H9 (cell line): ENCODE measurements at regions not wholly inside any gene's neighbourhood (a gene's known extent, or its start where the extent isn't known, plus 50 kb on each side); places are given as distances from the start of the nearest gene placed in this dataset.

Experiments
- DNase-seq: peaks from one replicate; pipeline ENCODE4 v3.0.0-alpha.2; 2017
- H2AFZ ChIP-seq: one replicate; pipeline ENCODE4 v1.6.1; 2013; ENCODE audit warnings: mild to moderate bottlenecking, low read length, control low read depth, moderate library complexity
- H2AK5ac ChIP-seq: 2 replicates; pipeline ENCODE4 v1.6.1; 2013; ENCODE audit warnings: low read length, control low read depth, mixed read lengths; ENCODE audit not compliant: insufficient read length
- H2BK120ac ChIP-seq: one replicate; pipeline ENCODE4 v1.6.1; 2013; ENCODE audit warnings: low read depth, mild to moderate bottlenecking, low read length, control low read depth, inconsistent platforms; ENCODE audit not compliant: poor library complexity, severe bottlenecking
- H2BK12ac ChIP-seq: 2 replicates; pipeline ENCODE4 v1.6.1; 2013; ENCODE audit warnings: low read length, control low read depth, mixed read lengths, low read depth; ENCODE audit not compliant: insufficient read length
- H2BK15ac ChIP-seq: 2 replicates; pipeline ENCODE4 v1.6.1; 2013; ENCODE audit warnings: low read depth, low read length, control low read depth
- H2BK20ac ChIP-seq: one replicate; pipeline ENCODE4 v1.6.1; 2013; ENCODE audit warnings: low read depth, mild to moderate bottlenecking, low read length, control low read depth, inconsistent platforms; ENCODE audit not compliant: poor library complexity, severe bottlenecking
- H2BK5ac ChIP-seq: 2 replicates; pipeline ENCODE4 v1.6.1; 2013; ENCODE audit warnings: low read length, control low read depth, mixed read lengths; ENCODE audit not compliant: insufficient read length
- H3K14ac ChIP-seq: 2 replicates; pipeline ENCODE4 v1.6.1; 2013; ENCODE audit warnings: low read length, control low read depth; ENCODE audit not compliant: insufficient read depth
- H3K18ac ChIP-seq: 2 replicates; pipeline ENCODE4 v1.6.1; 2013; ENCODE audit warnings: low read depth, mild to moderate bottlenecking, mixed read lengths, low read length, control low read depth; ENCODE audit not compliant: insufficient read length
- H3K23ac ChIP-seq: 2 replicates; pipeline ENCODE4 v1.6.1; 2013; ENCODE audit warnings: low read length, control low read depth, mixed read lengths, low read depth; ENCODE audit not compliant: insufficient read length
- H3K23me2 ChIP-seq: 2 replicates; pipeline ENCODE4 v1.6.1; 2013; ENCODE audit warnings: low read depth, mild to moderate bottlenecking, mixed read lengths, low read length, control low read depth; ENCODE audit not compliant: insufficient read length, poor library complexity, severe bottlenecking
- H3K27ac ChIP-seq: 2 replicates; pipeline ENCODE4 v1.5.1; 2013; ENCODE audit warnings: low read length, control low read depth, mixed read lengths, low read depth; ENCODE audit not compliant: insufficient read length
- H3K27me3 ChIP-seq: 2 replicates; pipeline ENCODE4 v1.6.1; 2013; ENCODE audit warnings: low read length, control low read depth, inconsistent platforms; ENCODE audit not compliant: insufficient read depth
- H3K4ac ChIP-seq: 2 replicates; pipeline ENCODE4 v1.6.1; 2013; ENCODE audit warnings: low read depth, mild to moderate bottlenecking, control low read depth, inconsistent platforms, low read length, moderate library complexity
- H3K4me1 ChIP-seq: 2 replicates; pipeline ENCODE4 v1.6.1; 2013; ENCODE audit warnings: low read length, control low read depth, inconsistent platforms; ENCODE audit not compliant: insufficient read depth
- H3K4me2 ChIP-seq: 2 replicates; pipeline ENCODE4 v1.6.1; 2013; ENCODE audit warnings: low read length, control low read depth, mixed read lengths; ENCODE audit not compliant: insufficient read length, insufficient read depth
- H3K56ac ChIP-seq: 2 replicates; pipeline ENCODE4 v1.6.1; 2013; ENCODE audit warnings: low read depth, mild to moderate bottlenecking, mixed read lengths, low read length, control low read depth; ENCODE audit not compliant: insufficient read length
- H3K79me1 ChIP-seq: 2 replicates; pipeline ENCODE4 v1.6.1; 2013; ENCODE audit warnings: low read depth, mild to moderate bottlenecking, moderate library complexity, low read length, control low read depth, inconsistent platforms; ENCODE audit not compliant: insufficient read depth, poor library complexity, severe bottlenecking
- H3K79me2 ChIP-seq: 2 replicates; pipeline ENCODE4 v1.6.1; 2013; ENCODE audit warnings: low read length, control low read depth, inconsistent platforms; ENCODE audit not compliant: insufficient read depth
- H3K9ac ChIP-seq: 2 replicates; pipeline ENCODE4 v1.6.1; 2013; ENCODE audit warnings: low read length, control low read depth, mixed read lengths; ENCODE audit not compliant: insufficient read length; ENCODE audit errors: extremely low read depth
- H3K9me3 ChIP-seq: one replicate; pipeline ENCODE4 v1.6.1; 2013; ENCODE audit warnings: low read depth, low read length, inconsistent platforms; ENCODE audit not compliant: control insufficient read depth
- H3T11ph ChIP-seq: one replicate; pipeline ENCODE4 v1.6.1; 2013; ENCODE audit warnings: mild to moderate bottlenecking, low read length, control low read depth, inconsistent platforms
- H4K20me1 ChIP-seq: one replicate; pipeline ENCODE4 v1.6.1; 2013; ENCODE audit not compliant: control insufficient read depth, insufficient read length, insufficient read depth
- H4K5ac ChIP-seq: 2 replicates; pipeline ENCODE4 v1.6.1; 2013; ENCODE audit warnings: low read depth, mild to moderate bottlenecking, mixed read lengths, low read length, control low read depth; ENCODE audit not compliant: insufficient read length
- H4K8ac ChIP-seq: replicated peaks from 2 replicates; pipeline ENCODE4 v1.6.1; 2013; ENCODE audit warnings: low read length, control low read depth, mixed read lengths, low read depth; ENCODE audit not compliant: insufficient read length
- H4K91ac ChIP-seq: 2 replicates; pipeline ENCODE4 v1.6.1; 2013; ENCODE audit warnings: low read depth, mild to moderate bottlenecking, moderate library complexity, mixed read lengths, low read length, control low read depth; ENCODE audit not compliant: insufficient read length
- H3K27ac Mint-ChIP-seq, 3 experiments: 2 replicates in 2 of 3; 3 replicates in 1 of 3; pipeline ENCODE4 v1.8.0; 2020 to 2021; ENCODE audit warnings: mixed read lengths in 3 of 3, mild to moderate bottlenecking in 1 of 3, moderate library complexity in 1 of 3
- H3K27me3 Mint-ChIP-seq: 2 replicates; pipeline ENCODE4 v1.8.0; 2021; ENCODE audit warnings: low read depth, mild to moderate bottlenecking, moderate library complexity, mixed read lengths
- H3K36me3 Mint-ChIP-seq, 3 experiments: 2 replicates in 2 of 3; 3 replicates in 1 of 3; pipeline ENCODE4 v1.8.0; 2020 to 2021; ENCODE audit warnings: low read depth in 3 of 3, mixed read lengths in 3 of 3; ENCODE audit not compliant: insufficient read depth in 1 of 3
- H3K4me1 Mint-ChIP-seq, 2 experiments: 2 replicates each; pipeline ENCODE4 v1.8.0; 2020; ENCODE audit warnings: mixed read lengths in 2 of 2
- H3K4me3 Mint-ChIP-seq, 2 experiments: 2 replicates in 1 of 2; 3 replicates in 1 of 2; pipeline ENCODE4 v1.8.0; 2020 to 2021; ENCODE audit warnings: mild to moderate bottlenecking in 2 of 2, mixed read lengths in 2 of 2, moderate library complexity in 1 of 2
- H3K9me3 Mint-ChIP-seq, 2 experiments: 2 replicates in 1 of 2; 3 replicates in 1 of 2; pipeline ENCODE4 v1.8.0; 2020; ENCODE audit warnings: mild to moderate bottlenecking in 2 of 2, mixed read lengths in 2 of 2, moderate library complexity in 1 of 2
- WGBS: extraction: QIAGEN DNeasy Blood & Tissue Kit; methylation state at CpG from one replicate; pipeline ENCODE4 v1.1.7; 2013; ENCODE audit warnings: missing lambda C conversion rate, low lambda C conversion rate, mixed read lengths; ENCODE audit not compliant: insufficient read length; ENCODE audit errors: extremely low coverage; 5-methylcytosine and 5-hydroxymethylcytosine counted together
- TF ChIP-seq, protein P1 (sequence below): fragments of 200-600 bp; sonication (generic); conservative IDR thresholded peaks from 3 replicates; pipeline ENCODE4 v1.8.0; 2021; ENCODE audit warnings: antibody characterized with exemption, mild to moderate bottlenecking

DNA sequence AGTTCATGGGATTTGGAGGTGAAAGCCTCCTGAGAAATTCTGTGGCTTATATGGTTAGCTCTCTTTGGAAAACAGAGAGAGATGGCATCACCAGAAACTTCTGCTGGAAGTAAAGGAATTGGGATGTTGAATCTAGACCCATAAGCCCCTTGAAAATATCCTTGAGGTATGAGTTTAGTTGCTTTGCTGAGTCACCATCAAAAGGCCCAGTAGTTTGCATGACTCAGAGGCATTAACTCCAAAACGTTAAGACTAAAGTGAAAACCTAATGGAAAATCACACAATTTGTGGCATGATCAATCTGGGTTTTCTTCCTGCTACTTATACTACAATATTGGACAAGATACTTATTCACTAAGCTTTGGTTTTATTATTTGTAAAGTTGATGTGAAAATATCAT is 349.2 kb upstream of the SALL1 start:
- no CpG with 5 or more reads among the region's 1 CpG for WGBS
- H3K56ac ChIP-seq = no peak overlapping the region
- H3K4me1 ChIP-seq = no peaks in the 10 kb centered on the region
- no peaks in the 10 kb centered on the region for H4K20me1 ChIP-seq
- H3K79me1 ChIP-seq = no peaks in the 10 kb centered on the region
- H3K9me3 ChIP-seq = no peaks in the 10 kb centered on the region
- H3K18ac ChIP-seq = no peak overlapping the region
- no peak overlapping the region for H3K23ac ChIP-seq
- peaks cover 11 to 13% of the 10 kb centered on the region in 2 experiments for H3K4me1 Mint-ChIP-seq
- H2BK20ac ChIP-seq = no peak overlapping the region
- H2BK5ac ChIP-seq = no peak overlapping the region
- H2BK120ac ChIP-seq = no peak overlapping the region
- DNase-seq = no peak
- no peak overlapping the region for H3T11ph ChIP-seq
- H4K8ac ChIP-seq = no peak overlapping the region
- H3K4ac ChIP-seq = no peak overlapping the region
- H3K4me2 ChIP-seq = no peak overlapping the region
- no peak overlapping the region for H3K27ac ChIP-seq
- H3K23me2 ChIP-seq = no peaks in the 10 kb centered on the region
- H3K14ac ChIP-seq = no peak overlapping the region
- H3K27me3 Mint-ChIP-seq = no peaks in the 10 kb centered on the region; the same call in 1 of the 2 replicates
- H2BK12ac ChIP-seq = no peak overlapping the region
- no peaks in the 10 kb centered on the region for H3K27me3 ChIP-seq
- no peak overlapping the region for H2AFZ ChIP-seq
- H3K9ac ChIP-seq = no peak overlapping the region
- no peak overlapping the region for H4K91ac ChIP-seq
- H3K4me3 Mint-ChIP-seq = no peak overlapping the region
- no peak overlapping the region for H4K5ac ChIP-seq
- H2BK15ac ChIP-seq = no peak overlapping the region
- peaks cover 0 to 3% of the 10 kb centered on the region in 2 experiments; a peak in 3 of 5 replicates for H3K9me3 Mint-ChIP-seq
- no peak overlapping the region for H3K27ac Mint-ChIP-seq
- no peaks in the 10 kb centered on the region for H3K79me2 ChIP-seq
- H3K36me3 Mint-ChIP-seq = peaks cover 0 to 3% (median 2%) of the 10 kb centered on the region in 3 experiments; a peak in 2 of 7 replicates
- TF ChIP-seq, protein P1, sequence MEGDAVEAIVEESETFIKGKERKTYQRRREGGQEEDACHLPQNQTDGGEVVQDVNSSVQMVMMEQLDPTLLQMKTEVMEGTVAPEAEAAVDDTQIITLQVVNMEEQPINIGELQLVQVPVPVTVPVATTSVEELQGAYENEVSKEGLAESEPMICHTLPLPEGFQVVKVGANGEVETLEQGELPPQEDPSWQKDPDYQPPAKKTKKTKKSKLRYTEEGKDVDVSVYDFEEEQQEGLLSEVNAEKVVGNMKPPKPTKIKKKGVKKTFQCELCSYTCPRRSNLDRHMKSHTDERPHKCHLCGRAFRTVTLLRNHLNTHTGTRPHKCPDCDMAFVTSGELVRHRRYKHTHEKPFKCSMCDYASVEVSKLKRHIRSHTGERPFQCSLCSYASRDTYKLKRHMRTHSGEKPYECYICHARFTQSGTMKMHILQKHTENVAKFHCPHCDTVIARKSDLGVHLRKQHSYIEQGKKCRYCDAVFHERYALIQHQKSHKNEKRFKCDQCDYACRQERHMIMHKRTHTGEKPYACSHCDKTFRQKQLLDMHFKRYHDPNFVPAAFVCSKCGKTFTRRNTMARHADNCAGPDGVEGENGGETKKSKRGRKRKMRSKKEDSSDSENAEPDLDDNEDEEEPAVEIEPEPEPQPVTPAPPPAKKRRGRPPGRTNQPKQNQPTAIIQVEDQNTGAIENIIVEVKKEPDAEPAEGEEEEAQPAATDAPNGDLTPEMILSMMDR = no peak
- H2AK5ac ChIP-seq = no peak overlapping the region
